ENCODE measurements at regions not wholly inside any gene's neighbourhood (a gene's known extent, or its start where the extent isn't known, plus 50 kb on each side); places are given as distances from the start of the nearest gene placed in this dataset.

GRCh38 chrX:151085207-151085606, 91.2 kb upstream of the GPR50 start:
- Histone ChIP-seq H3K23ac (ENCODE audit: insufficient read length, low read depth, low read length) (no peak overlapping the region), H3K4me2 (ENCODE audit: insufficient read depth, insufficient read length, low read length) (no peak overlapping the region), H3K27ac (ENCODE audit: insufficient read length, low read depth, low read length) (no peak overlapping the region), H3K9ac (ENCODE audit: extremely low read depth, insufficient read length, low read length) (no peak overlapping the region), H2BK5ac (ENCODE audit: insufficient read length, low read length) (no peak overlapping the region), H4K8ac (replicated peaks; ENCODE audit: insufficient read length, low read depth, low read length) (no peak overlapping the region), H4K91ac (ENCODE audit: insufficient read length, low read depth, low read length) (no peak overlapping the region), H3K79me2 (ENCODE audit: insufficient read depth, low read length) (no peaks in the 10 kb centered on the region), H3K14ac (ENCODE audit: insufficient read depth, low read length) (no peak overlapping the region), H3T11ph (ENCODE audit: low read length) (no peak overlapping the region), H3K18ac (ENCODE audit: insufficient read length, low read depth, low read length) (no peak overlapping the region), H3K56ac (ENCODE audit: insufficient read length, low read depth, low read length) (no peak overlapping the region), H3K23me2 (ENCODE audit: insufficient read length, low read depth, low read length, poor library complexity, severe bottlenecking) (no peaks in the 10 kb centered on the region), H4K20me1 (ENCODE audit: control insufficient read depth, insufficient read depth, insufficient read length) (no peaks in the 10 kb centered on the region), H2BK20ac (ENCODE audit: low read depth, low read length, poor library complexity, severe bottlenecking) (no peak overlapping the region), H2BK120ac (ENCODE audit: low read depth, low read length, poor library complexity, severe bottlenecking) (no peak overlapping the region), H2BK12ac (ENCODE audit: insufficient read length, low read depth, low read length) (no peak overlapping the region), H3K4me1 (ENCODE audit: insufficient read depth, low read length) (no peaks in the 10 kb centered on the region), H3K4ac (ENCODE audit: low read depth, low read length) (no peak overlapping the region), H4K5ac (ENCODE audit: insufficient read length, low read depth, low read length) (no peak overlapping the region), H2BK15ac (ENCODE audit: low read depth, low read length) (no peak overlapping the region), H2AK5ac (ENCODE audit: insufficient read length, low read length) (no peak overlapping the region), H3K79me1 (ENCODE audit: insufficient read depth, low read depth, low read length, poor library complexity, severe bottlenecking) (no peaks in the 10 kb centered on the region), H3K27me3 (ENCODE audit: insufficient read depth, low read length) (no peaks in the 10 kb centered on the region; the same call in 1 of the 2 replicates), H3K9me3 (ENCODE audit: control insufficient read depth, low read depth, low read length) (no peaks in the 10 kb centered on the region), H2AFZ (ENCODE audit: low read length) (no peak overlapping the region)
- TF ChIP-seq, protein P1, sequence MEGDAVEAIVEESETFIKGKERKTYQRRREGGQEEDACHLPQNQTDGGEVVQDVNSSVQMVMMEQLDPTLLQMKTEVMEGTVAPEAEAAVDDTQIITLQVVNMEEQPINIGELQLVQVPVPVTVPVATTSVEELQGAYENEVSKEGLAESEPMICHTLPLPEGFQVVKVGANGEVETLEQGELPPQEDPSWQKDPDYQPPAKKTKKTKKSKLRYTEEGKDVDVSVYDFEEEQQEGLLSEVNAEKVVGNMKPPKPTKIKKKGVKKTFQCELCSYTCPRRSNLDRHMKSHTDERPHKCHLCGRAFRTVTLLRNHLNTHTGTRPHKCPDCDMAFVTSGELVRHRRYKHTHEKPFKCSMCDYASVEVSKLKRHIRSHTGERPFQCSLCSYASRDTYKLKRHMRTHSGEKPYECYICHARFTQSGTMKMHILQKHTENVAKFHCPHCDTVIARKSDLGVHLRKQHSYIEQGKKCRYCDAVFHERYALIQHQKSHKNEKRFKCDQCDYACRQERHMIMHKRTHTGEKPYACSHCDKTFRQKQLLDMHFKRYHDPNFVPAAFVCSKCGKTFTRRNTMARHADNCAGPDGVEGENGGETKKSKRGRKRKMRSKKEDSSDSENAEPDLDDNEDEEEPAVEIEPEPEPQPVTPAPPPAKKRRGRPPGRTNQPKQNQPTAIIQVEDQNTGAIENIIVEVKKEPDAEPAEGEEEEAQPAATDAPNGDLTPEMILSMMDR (conservative IDR thresholded peaks at IDR 0.05), result no peak
- Mint-ChIP-seq H3K27me3 (ENCODE audit: low read depth) (peaks cover 37% of the 10 kb centered on the region), H3K36me3 (ENCODE audit: insufficient read depth in 1 of 3, low read depth in 3 of 3) (no peaks in the 10 kb centered on the region; a peak in 2 of 7 replicates), H3K4me3 (no peak overlapping the region), H3K4me1 (peaks cover 4 to 12% of the 10 kb centered on the region in 2 experiments; a peak in 3 of 4 replicates), H3K9me3 (peaks cover 36 to 39% of the 10 kb centered on the region in 2 experiments), H3K27ac (no peak overlapping the region)
- WGBS (ENCODE audit: extremely low coverage, insufficient read length, low lambda C conversion rate), result no CpG with 5 or more reads among the region's 3 CpGs
- no peak for DNase-seq

Data from H9 (cell line).